Psoas muscle (tissue), 7 donors: ENCODE measurements at regions not wholly inside any gene's neighbourhood (a gene's known extent, or its start where the extent isn't known, plus 50 kb on each side); places are given as distances from the start of the nearest gene placed in this dataset.

ENCODE experiments used
- ATAC-seq, 4 donors: fragments of 200-7000 bp; cut with Tn5 transposase; one replicate each; pipeline ENCODE4 v1.9.1; 2020; ENCODE audit warnings: moderate library complexity in 3 of 4, mild to moderate bottlenecking in 2 of 4
- DNase-seq, 2 donors: peaks; one replicate each; pipeline ENCODE4 v3.0.0-alpha.2; 2020
- H3K27ac ChIP-seq: fragments of 200-600 bp; one replicate; pipeline ENCODE4 v1.8.0; 2022
- H3K27me3 ChIP-seq, 3 donors: fragments of 200-600 bp in 1 of 3; one replicate each; pipeline versions ENCODE4 v1.6.1 to v1.8.0; 2013 to 2022; ENCODE audit warnings: low read length in 2 of 3, mild to moderate bottlenecking in 2 of 3, moderate library complexity in 1 of 3; ENCODE audit not compliant: insufficient read depth in 3 of 3
- H3K36me3 ChIP-seq, 2 donors: fragments of 200-600 bp in 1 of 2; one replicate each; pipeline versions ENCODE4 v1.6.1 to v1.8.0; 2013 to 2022; ENCODE audit warnings: low read depth in 1 of 2, mild to moderate bottlenecking in 1 of 2, moderate library complexity in 1 of 2; ENCODE audit not compliant: insufficient read depth in 1 of 2
- H3K4me1 ChIP-seq: fragments of 200-600 bp; one replicate; pipeline ENCODE4 v1.8.0; 2022
- H3K4me3 ChIP-seq: fragments of 200-600 bp; one replicate; pipeline ENCODE4 v1.8.0; 2022; ENCODE audit warnings: mild to moderate bottlenecking
- H3K9me3 ChIP-seq: fragments of 200-600 bp; one replicate; pipeline ENCODE4 v1.8.0; 2022
- CTCF ChIP-seq: fragments of 200-600 bp; IDR thresholded peaks from one replicate; pipeline ENCODE4 v1.8.0; 2022; ENCODE audit warnings: antibody characterized with exemption
- WGBS, 3 donors: extraction: QIAGEN DNeasy Blood & Tissue Kit; methylation state at CpG; one replicate each; pipeline versions ENCODE4 v1.1.6 to v1.1.7; 2013; 5-methylcytosine and 5-hydroxymethylcytosine counted together
- intact Hi-C, 2 donors: fragments of 100-400 bp; cut with DNase I; formaldehyde crosslinking; loops; one replicate each; pipeline versions ENCODE4 v1.11.0 to v1.14.2; 2022
- donor health status: healthy with polysubstance abuse.
- donor health status: DM: no; HTN: no; CAD: no; lungs with moderate emphysema.
- donor health status: Bipolar disorder and iron deficiency.
- donor health status: healthy.
- donor health status: DM: yes; HTN: yes; CAD: no.
- donor health status: DM: no; HTN: no; CAD: no.
- donor health status: DM: yes; HTN: yes; CAD: no.

- Histone ChIP-seq H3K4me3 (no peak overlapping the region), H3K9me3 (no peaks in the 10 kb centered on the region), H3K27me3 (no peaks in the 10 kb centered on the region), H3K27ac (no peak overlapping the region), H3K4me1 (no peaks in the 10 kb centered on the region), H3K36me3 (no peaks in the 10 kb centered on the region)
- ATAC-seq (peak in 3 of 4 donors; percentile 72 to 84 (median 77)), DNase-seq (no peak)
- TF ChIP-seq CTCF: no peak
- intact Hi-C loops: no loop called here
Observed at GRCh38 chr1:55735106-55735505, 519.9 kb upstream of the USP24 start.

- H3K27me3 ChIP-seq: no peaks in the 10 kb centered on the region
- H3K9me3 ChIP-seq: no peaks in the 10 kb centered on the region
- ATAC-seq: no peak
- no peak overlapping the region for H3K4me3 ChIP-seq
- no peaks in the 10 kb centered on the region for H3K4me1 ChIP-seq
- intact Hi-C loops: no loop called here
- DNase-seq: no peak
- H3K27ac ChIP-seq: no peak overlapping the region
- no peaks in the 10 kb centered on the region for H3K36me3 ChIP-seq
- WGBS, 3 donors: 64 to 78% (median 68%) methylated on average over 3 of the region's 3 CpGs
- TF ChIP-seq CTCF: no peak
Observed at GRCh38 chr1:55726994-55727393, 511.8 kb upstream of the USP24 start.

DNA sequence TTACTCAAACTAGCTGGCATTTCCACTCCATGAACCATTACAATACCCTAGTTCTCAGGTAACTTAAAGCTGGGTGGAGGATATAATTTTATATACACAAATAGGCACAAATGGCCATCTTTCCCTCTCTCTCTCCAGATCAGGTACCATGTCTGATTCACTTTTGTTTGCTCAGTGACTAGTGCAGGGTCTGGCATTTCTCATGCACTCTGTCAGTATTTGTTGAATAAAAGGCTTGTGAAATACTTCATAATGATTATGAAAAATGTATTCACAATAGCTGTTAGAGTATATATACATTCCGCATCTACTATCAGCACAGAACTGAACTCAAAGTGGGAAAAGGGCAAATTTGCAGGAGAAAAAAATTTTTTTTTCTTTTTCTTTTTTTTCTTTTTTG lies 510.2 kb upstream of the USP24 start:
- Histone ChIP-seq H3K9me3 (no peaks in the 10 kb centered on the region), H3K4me3 (no peak overlapping the region), H3K4me1 (no peaks in the 10 kb centered on the region), H3K27ac (no peak overlapping the region), H3K36me3 (no peaks in the 10 kb centered on the region), H3K27me3 (no peaks in the 10 kb centered on the region)
- no peak for ATAC-seq
- no peak for TF ChIP-seq CTCF
- WGBS, 3 donors: 94 to 98% (median 97%) methylated on average over 1 of the region's 1 CpG
- intact Hi-C loops: no loop called here
- no peak for DNase-seq

- no peak for TF ChIP-seq CTCF
Observed at GRCh38 chr1:55724551-55725325, 509.6 kb upstream of the USP24 start.

DNA sequence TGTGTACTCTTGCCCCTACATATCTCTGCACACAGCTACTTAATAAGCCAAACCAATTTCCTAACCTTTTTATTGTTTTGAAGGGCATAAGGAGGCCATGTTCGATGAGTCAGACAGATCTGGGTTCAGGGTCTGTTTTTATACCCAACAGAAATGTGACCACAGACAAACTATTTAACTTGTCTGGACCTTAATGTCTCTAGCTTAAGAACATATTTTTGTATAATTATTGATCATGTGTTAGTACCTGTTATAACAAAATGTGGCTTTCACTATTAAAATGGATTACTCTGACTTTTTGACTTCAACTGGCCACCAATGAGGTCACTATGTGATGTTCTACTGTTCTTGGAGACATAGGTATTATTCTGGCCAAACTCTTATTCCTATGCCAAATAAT lies 507.8 kb upstream of the USP24 start:
- intact Hi-C loops: no loop called here
- Histone ChIP-seq H3K4me3 (no peak overlapping the region), H3K27me3 (no peaks in the 10 kb centered on the region), H3K27ac (no peak overlapping the region), H3K36me3 (no peaks in the 10 kb centered on the region), H3K9me3 (no peaks in the 10 kb centered on the region), H3K4me1 (peaks cover 7% of the 10 kb centered on the region)
- no peak for DNase-seq
- 90 to 100% (median 100%) methylated on average over 1 of the region's 1 CpG for WGBS, 3 donors
- ATAC-seq: no peak
- TF ChIP-seq CTCF: no peak

More at GRCh38 chr1:55724551-55725325, 509.6 kb upstream of the USP24 start:
- no peaks in the 10 kb centered on the region for H3K27me3 ChIP-seq
- DNase-seq (no peak), ATAC-seq (no peak)
- intact Hi-C loops: no loop called here
- no peaks in the 10 kb centered on the region for H3K9me3 ChIP-seq
- H3K4me1 ChIP-seq: no peaks in the 10 kb centered on the region
- WGBS, 3 donors: 48 to 61% (median 56%) methylated on average over 7 of the region's 7 CpGs
- H3K4me3 ChIP-seq: no peak overlapping the region
- H3K36me3 ChIP-seq: no peaks in the 10 kb centered on the region
- no peak overlapping the region for H3K27ac ChIP-seq
